SK-N-SH treated with all-trans-retinoic acid at 6 μM for 48 hours (cell line): ENCODE measurements at regions not wholly inside any gene's neighbourhood (a gene's known extent, or its start where the extent isn't known, plus 50 kb on each side); places are given as distances from the start of the nearest gene placed in this dataset.

Experiments used
- ATAC-seq: fragments of 200-7000 bp; cut with Tn5 transposase; 3 replicates; pipeline ENCODE4 v1.9.1; 2020; ENCODE audit warnings: mild to moderate bottlenecking, moderate library complexity
- BACH2 ChIP-seq: fragments of 250-450 bp; sonication (Bioruptor Pico); IDR thresholded peaks from 2 replicates; pipeline ENCODE4 v1.9.0; 2021; ENCODE audit warnings: mild to moderate bottlenecking, borderline replicate concordance
- CREB5 ChIP-seq: fragments of 250-450 bp; sonication (Bioruptor Pico); IDR thresholded peaks from 2 replicates; pipeline ENCODE4 v1.5.1; 2020; ENCODE audit warnings: low read depth, mild to moderate bottlenecking, moderate library complexity
- CSDC2 ChIP-seq: fragments of 250-450 bp; sonication (Bioruptor Pico); IDR thresholded peaks from 2 replicates; pipeline ENCODE4 v1.5.0; 2020; ENCODE audit warnings: mild to moderate bottlenecking, moderate library complexity
- CSRNP3 ChIP-seq: fragments of 250-450 bp; sonication (Bioruptor Pico); IDR thresholded peaks from 2 replicates; pipeline ENCODE4 v1.5.1; 2021; ENCODE audit warnings: mild to moderate bottlenecking, moderate library complexity
- ESRRG ChIP-seq: fragments of 250-450 bp; sonication (Bioruptor Pico); IDR thresholded peaks from 2 replicates; pipeline ENCODE4 v1.6.1; 2021; ENCODE audit warnings: mild to moderate bottlenecking
- GLIS3 ChIP-seq: fragments of 250-450 bp; sonication (Bioruptor Pico); IDR thresholded peaks from 2 replicates; pipeline ENCODE4 v1.5.0; 2020; ENCODE audit warnings: mild to moderate bottlenecking, moderate library complexity
- ISL1 ChIP-seq: fragments of 250-450 bp; sonication (Bioruptor Pico); IDR thresholded peaks from 2 replicates; pipeline ENCODE4 v2.1.2; 2022; ENCODE audit warnings: mild to moderate bottlenecking, moderate library complexity
- OSR1 ChIP-seq: fragments of 250-450 bp; sonication (Bioruptor Pico); IDR thresholded peaks from 2 replicates; pipeline ENCODE4 v1.8.0; 2022; ENCODE audit warnings: moderate library complexity, mild to moderate bottlenecking, inconsistent platforms
- PATZ1 ChIP-seq: fragments of 250-450 bp; sonication (Bioruptor Pico); IDR thresholded peaks from 2 replicates; pipeline ENCODE4 v1.8.0; 2020; ENCODE audit warnings: mild to moderate bottlenecking, moderate library complexity, borderline replicate concordance
- PPARA ChIP-seq: fragments of 250-450 bp; sonication (Bioruptor Pico); IDR thresholded peaks from 2 replicates; pipeline ENCODE4 v1.5.0; 2020; ENCODE audit warnings: mild to moderate bottlenecking, borderline replicate concordance
- RARB ChIP-seq: fragments of 250-450 bp; sonication (Bioruptor Pico); IDR thresholded peaks from 2 replicates; pipeline ENCODE4 v1.8.0; 2021; ENCODE audit warnings: mild to moderate bottlenecking, moderate library complexity
- SNAI2 ChIP-seq: fragments of 250-450 bp; sonication (Bioruptor Pico); IDR thresholded peaks from 2 replicates; pipeline ENCODE4 v1.5.0; 2020; ENCODE audit warnings: mild to moderate bottlenecking, moderate library complexity
- TCF4 ChIP-seq: fragments of 250-450 bp; sonication (Bioruptor Pico); IDR thresholded peaks from 2 replicates; pipeline ENCODE4 v1.8.0; 2021; ENCODE audit warnings: mild to moderate bottlenecking, moderate library complexity, borderline replicate concordance
- TOX ChIP-seq: fragments of 250-450 bp; sonication (Bioruptor Pico); IDR thresholded peaks from 2 replicates; pipeline ENCODE4 v1.8.0; 2021; ENCODE audit warnings: mild to moderate bottlenecking, moderate library complexity, borderline replicate concordance
- TSHZ2 ChIP-seq: fragments of 250-450 bp; sonication (Bioruptor Pico); IDR thresholded peaks from 2 replicates; pipeline ENCODE4 v1.5.0; 2020; ENCODE audit warnings: mild to moderate bottlenecking, moderate library complexity
- ZC3H10 ChIP-seq: fragments of 250-450 bp; sonication (Bioruptor Pico); IDR thresholded peaks from 2 replicates; pipeline ENCODE4 v1.5.1; 2021; ENCODE audit warnings: mild to moderate bottlenecking, moderate library complexity
- ZFP3 ChIP-seq: fragments of 250-450 bp; sonication (Bioruptor Pico); IDR thresholded peaks from 2 replicates; pipeline ENCODE4 v1.5.0; 2020; ENCODE audit warnings: mild to moderate bottlenecking, moderate library complexity
- ZFP30 ChIP-seq: fragments of 450-650 bp; formaldehyde crosslinking; IDR thresholded peaks from 2 replicates; pipeline ENCODE4 v1.5.0; 2022; ENCODE audit warnings: mild to moderate bottlenecking, moderate library complexity
- ZNF565 ChIP-seq: fragments of 450-650 bp; formaldehyde crosslinking; conservative IDR thresholded peaks from 2 replicates; pipeline ENCODE4 v1.5.0; 2020; ENCODE audit warnings: low read depth, mild to moderate bottlenecking, moderate library complexity
- ZNF70 ChIP-seq: fragments of 450-650 bp; formaldehyde crosslinking; IDR thresholded peaks from 2 replicates; pipeline ENCODE4 v1.5.0; 2020; ENCODE audit warnings: mild to moderate bottlenecking, moderate library complexity
- ZNF8 ChIP-seq: fragments of 450-650 bp; formaldehyde crosslinking; IDR thresholded peaks from 2 replicates; pipeline ENCODE4 v1.5.0; 2020; ENCODE audit warnings: mild to moderate bottlenecking, moderate library complexity
- TF ChIP-seq, protein P1 (sequence below): fragments of 250-450 bp; sonication (Bioruptor Pico); IDR thresholded peaks from 2 replicates; pipeline ENCODE4 v1.8.0; 2021; ENCODE audit warnings: low read depth, mild to moderate bottlenecking, moderate library complexity, borderline replicate concordance

- no peak for ATAC-seq
- TF ChIP-seq TCF4 (CRISPR knock-in tag) = no peak
- TF ChIP-seq PPARA = no peak
- no peak for TF ChIP-seq ZNF565 (CRISPR knock-in tag)
- TF ChIP-seq ZNF70 (CRISPR knock-in tag) = no peak
- no peak for TF ChIP-seq ISL1 (CRISPR knock-in tag)
- TF ChIP-seq CSRNP3 (CRISPR knock-in tag) = no peak
- TF ChIP-seq ESRRG = no peak
- TF ChIP-seq TOX (CRISPR knock-in tag) = no peak
- no peak for TF ChIP-seq BACH2 (CRISPR knock-in tag)
- no peak for TF ChIP-seq ZC3H10
- TF ChIP-seq ZFP3 (CRISPR knock-in tag) = no peak
- no peak for TF ChIP-seq GLIS3 (CRISPR knock-in tag)
- TF ChIP-seq, protein P1, sequence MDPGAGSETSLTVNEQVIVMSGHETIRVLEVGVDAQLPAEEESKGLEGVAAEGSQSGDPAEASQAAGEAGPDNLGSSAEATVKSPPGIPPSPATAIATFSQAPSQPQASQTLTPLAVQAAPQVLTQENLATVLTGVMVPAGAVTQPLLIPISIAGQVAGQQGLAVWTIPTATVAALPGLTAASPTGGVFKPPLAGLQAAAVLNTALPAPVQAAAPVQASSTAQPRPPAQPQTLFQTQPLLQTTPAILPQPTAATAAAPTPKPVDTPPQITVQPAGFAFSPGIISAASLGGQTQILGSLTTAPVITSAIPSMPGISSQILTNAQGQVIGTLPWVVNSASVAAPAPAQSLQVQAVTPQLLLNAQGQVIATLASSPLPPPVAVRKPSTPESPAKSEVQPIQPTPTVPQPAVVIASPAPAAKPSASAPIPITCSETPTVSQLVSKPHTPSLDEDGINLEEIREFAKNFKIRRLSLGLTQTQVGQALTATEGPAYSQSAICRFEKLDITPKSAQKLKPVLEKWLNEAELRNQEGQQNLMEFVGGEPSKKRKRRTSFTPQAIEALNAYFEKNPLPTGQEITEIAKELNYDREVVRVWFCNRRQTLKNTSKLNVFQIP (CRISPR knock-in tag) = no peak
- TF ChIP-seq OSR1 (CRISPR knock-in tag) = no peak
- no peak for TF ChIP-seq PATZ1
- no peak for TF ChIP-seq RARB
- no peak for TF ChIP-seq SNAI2
- no peak for TF ChIP-seq ZNF8 (CRISPR knock-in tag)
- no peak for TF ChIP-seq CSDC2 (CRISPR knock-in tag)
Measured at GRCh38 chr7:10266976-10267375, 706.7 kb upstream of the PHF14 start.

DNA sequence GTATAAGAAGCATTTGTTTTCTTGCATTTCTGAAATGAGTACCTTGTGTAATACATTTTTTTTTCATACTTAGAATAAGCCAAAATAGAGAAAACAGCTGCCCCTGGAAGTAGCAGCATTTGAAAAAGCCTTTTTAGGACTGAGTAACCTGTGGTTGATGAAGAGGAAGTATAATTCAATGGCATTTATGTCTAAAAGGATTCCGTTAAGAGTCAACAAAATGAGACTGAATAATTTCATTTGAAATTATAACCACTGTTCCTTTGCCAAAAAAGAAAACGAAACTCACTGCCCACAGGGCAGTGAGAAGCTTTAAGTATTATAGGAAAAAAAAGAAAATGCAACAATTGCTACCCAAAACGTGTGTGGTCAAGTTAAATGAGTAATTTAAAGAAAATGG is 705.6 kb upstream of the PHF14 start:
- TF ChIP-seq ZFP3 (CRISPR knock-in tag) (no peak), GLIS3 (CRISPR knock-in tag) (no peak), ISL1 (CRISPR knock-in tag) (no peak), PPARA (no peak), ZC3H10 (no peak), CSDC2 (CRISPR knock-in tag) (no peak), RARB (no peak), CREB5 (no peak), OSR1 (CRISPR knock-in tag) (no peak), BACH2 (CRISPR knock-in tag) (no peak), ZFP30 (CRISPR knock-in tag) (no peak), TSHZ2 (CRISPR knock-in tag) (no peak), CSRNP3 (CRISPR knock-in tag) (no peak), TCF4 (CRISPR knock-in tag) (no peak), ZNF8 (CRISPR knock-in tag) (no peak), ZNF70 (CRISPR knock-in tag) (no peak), ESRRG (no peak)
- ATAC-seq = no peak
